GM12891 (cell line): ENCODE measurements at regions not wholly inside any gene's neighbourhood (a gene's known extent, or its start where the extent isn't known, plus 50 kb on each side); places are given as distances from the start of the nearest gene placed in this dataset.

Experiments
- DNase-seq: peaks from one replicate; pipeline ENCODE4 v3.0.0; 2011; ENCODE audit warnings: low spot score; ENCODE audit not compliant: insufficient read length
- FAIRE-seq: peaks from 2 replicates; lab custom pipeline; 2011; peaks lifted over from hg19 to GRCh38; lab: Jason Lieb, UNC
- PAX5 ChIP-seq: IDR thresholded peaks from 2 replicates; pipeline ENCODE4 v1.6.1; 2011; ENCODE audit warnings: low read length, moderate library complexity, mild to moderate bottlenecking; ENCODE audit not compliant: insufficient read depth, severe bottlenecking
- POLR2A ChIP-seq: IDR thresholded peaks from 2 replicates; pipeline ENCODE4 v1.6.1; 2011; ENCODE audit warnings: low read depth, low read length, control low read depth
- POLR2AphosphoS5 ChIP-seq: IDR thresholded peaks from 2 replicates; pipeline ENCODE4 v1.6.1; 2011; ENCODE audit warnings: low read depth, low read length, control low read depth
- POU2F2 ChIP-seq: IDR thresholded peaks from 2 replicates; pipeline ENCODE4 v1.6.1; 2011; ENCODE audit warnings: low read depth, mild to moderate bottlenecking, control low read depth, low read length, moderate library complexity
- SPI1 ChIP-seq: IDR thresholded peaks from 2 replicates; pipeline ENCODE4 v1.6.1; 2011; ENCODE audit warnings: low read depth, low read length, control low read depth
- TAF1 ChIP-seq: IDR thresholded peaks from 2 replicates; pipeline ENCODE4 v1.6.1; 2011; ENCODE audit warnings: low read depth, low read length, control low read depth

DNA sequence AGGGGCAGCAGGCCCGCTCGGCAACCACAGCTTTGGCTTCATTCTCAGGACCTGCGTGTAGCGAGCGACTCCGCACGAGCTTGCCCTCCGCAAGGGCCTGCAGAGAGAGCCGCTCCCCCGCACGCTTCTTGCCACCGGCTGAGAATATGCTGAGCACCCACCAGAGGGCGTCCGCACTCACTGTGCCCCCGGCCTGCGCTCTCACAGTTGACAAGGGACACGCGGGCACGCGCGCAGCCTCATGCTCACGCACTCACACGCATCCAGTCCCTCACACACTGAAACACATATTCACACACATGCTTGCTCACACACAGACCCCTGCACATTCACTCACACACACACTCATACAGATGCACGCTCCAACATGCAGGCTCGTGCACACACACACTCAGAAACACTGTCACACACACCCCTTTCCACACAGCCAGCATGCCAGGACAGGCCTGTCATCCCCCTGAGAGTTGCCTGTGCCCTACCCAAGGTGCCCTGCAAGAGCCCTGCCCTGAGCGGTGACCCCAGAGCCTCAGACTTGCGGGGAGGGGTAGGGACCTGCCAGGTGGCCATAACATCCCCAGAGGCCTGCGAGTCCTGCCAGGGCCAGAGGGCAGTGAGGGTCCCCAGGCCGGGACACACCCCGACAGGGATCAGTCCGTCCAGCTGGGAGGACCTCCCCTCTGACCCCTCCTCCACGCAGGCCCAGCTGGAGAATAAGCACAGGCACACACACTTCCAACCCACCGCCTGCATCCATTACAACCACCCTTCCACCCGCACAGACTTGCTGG, 174.1 kb downstream of the BMP7 start:
- peak; percentile 35 for FAIRE-seq
- peak; percentile 76 for DNase-seq
- TF ChIP-seq TAF1 = no peak
- no peak for TF ChIP-seq POU2F2
- no peak for TF ChIP-seq POLR2A
- no peak for TF ChIP-seq SPI1
- TF ChIP-seq POLR2AphosphoS5 = no peak
- no peak for TF ChIP-seq PAX5

DNA sequence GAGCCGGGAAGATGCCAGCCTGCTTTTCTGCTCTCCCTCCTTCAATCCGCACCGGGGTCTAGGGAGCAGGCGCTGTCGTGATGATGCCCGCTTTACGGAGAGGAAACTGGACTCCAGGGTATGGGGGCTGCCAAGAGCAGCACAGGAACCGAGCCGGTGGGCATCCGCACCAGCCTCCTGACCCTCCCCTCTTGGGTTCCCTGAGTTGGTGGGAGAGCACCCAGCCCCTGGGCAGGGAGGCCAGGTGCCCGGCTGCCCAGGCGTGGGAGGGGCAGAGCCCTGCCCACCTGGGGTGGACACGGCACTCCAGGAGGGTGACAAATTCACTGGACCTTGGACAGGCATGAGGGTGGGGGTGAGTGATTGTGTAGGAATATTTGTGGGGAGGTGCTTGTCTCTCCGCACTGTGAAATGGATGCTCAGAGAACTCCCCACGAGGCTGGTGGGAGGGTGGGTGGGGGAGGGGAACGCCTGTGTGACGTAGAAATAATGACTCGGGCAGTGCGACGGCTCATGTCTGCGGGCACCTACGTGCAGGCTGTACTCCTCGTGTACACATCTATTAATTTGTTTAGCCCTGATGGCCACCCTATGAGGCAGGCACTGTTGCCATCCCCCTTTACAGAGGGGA, 173.4 kb downstream of the BMP7 start:
- no peak for DNase-seq
- TF ChIP-seq POLR2AphosphoS5 (no peak), SPI1 (no peak), TAF1 (no peak)
- no peak for FAIRE-seq

DNA sequence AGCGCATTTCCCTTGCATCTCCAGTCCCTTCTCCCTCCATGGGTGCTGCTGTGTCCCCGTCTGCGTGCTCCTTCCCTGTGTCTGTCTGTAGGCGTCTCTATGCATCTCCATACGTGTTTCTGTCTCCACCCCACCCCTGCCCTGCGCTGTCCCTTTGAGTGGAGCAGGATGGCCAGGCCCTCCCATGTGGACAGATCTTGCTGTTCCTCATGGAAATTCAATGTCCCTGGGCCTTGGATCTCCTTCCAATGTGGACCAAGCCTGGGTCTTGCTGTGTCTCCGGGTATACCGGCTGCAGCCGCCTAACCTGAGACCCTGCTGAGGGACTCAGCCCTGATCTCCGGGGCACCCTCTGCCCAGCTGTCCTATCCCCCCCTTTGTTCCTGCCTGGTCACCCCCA, 172.7 kb downstream of the BMP7 start:
- FAIRE-seq = no peak
- no peak for TF ChIP-seq POU2F2
- TF ChIP-seq SPI1 = no peak
- TF ChIP-seq POLR2A = no peak
- no peak for TF ChIP-seq POLR2AphosphoS5
- TF ChIP-seq PAX5 = no peak
- no peak for TF ChIP-seq TAF1

DNA sequence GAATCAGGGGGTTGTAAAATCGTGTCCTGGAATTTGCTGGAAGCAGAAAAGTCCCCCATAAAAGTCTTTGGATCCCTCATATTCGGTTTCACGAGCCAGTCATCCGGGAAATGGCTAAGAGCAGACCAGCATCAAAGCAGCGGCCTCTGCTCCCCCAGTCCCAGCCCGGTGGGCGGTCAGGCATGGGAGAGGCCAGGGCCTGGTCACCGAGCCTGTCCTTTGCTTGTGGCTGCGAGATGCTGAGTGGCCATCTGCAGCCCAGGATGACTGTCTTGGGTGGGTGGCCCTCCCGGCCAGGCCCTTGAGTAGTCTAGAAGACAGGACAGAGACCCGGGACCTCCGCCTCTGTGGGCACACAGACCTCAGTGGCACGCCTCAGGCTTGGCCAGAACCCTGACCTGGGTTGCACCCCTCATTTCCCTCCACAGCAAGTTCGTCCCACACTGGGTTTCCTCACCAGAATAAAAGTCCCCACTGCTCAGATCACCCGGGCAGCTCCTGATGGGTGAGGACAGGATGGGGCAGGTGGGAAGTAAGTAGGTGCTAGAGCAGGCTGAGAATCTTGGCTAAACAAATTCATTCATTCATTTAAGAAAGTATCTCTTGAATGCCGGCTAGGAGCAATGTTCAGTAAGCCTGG, 172.1 kb downstream of the BMP7 start:
- FAIRE-seq (no peak), DNase-seq (no peak)
- TF ChIP-seq SPI1 = no peak
- no peak for TF ChIP-seq TAF1
- TF ChIP-seq POLR2A = no peak
- TF ChIP-seq PAX5 = no peak
- no peak for TF ChIP-seq POLR2AphosphoS5
- TF ChIP-seq POU2F2 = no peak

More for the DNA sequence above, 172.7 kb downstream of the BMP7 start:
- no peak for DNase-seq

DNA sequence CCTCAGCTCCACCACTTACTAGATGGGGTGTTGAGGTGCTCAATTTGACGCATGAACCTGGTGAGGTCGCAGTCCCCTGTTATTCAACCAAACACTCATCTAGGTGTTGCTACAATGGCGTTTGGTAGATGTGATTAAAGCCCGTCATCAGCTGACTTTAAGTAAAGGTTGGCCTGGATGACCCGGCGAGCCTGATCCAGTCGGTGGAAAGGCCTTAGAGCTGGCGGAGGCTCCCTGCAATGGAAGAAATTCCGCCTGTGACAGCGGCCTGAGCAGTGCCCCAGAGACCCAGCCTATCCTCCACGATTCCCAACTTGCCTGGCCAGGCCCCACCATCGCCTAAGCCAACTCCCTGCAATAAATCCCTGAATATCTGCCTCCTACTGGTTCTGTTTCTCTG, 171.4 kb downstream of the BMP7 start:
- DNase-seq (no peak), FAIRE-seq (no peak)
- TF ChIP-seq POLR2AphosphoS5 (no peak), SPI1 (no peak), PAX5 (no peak), POU2F2 (no peak), POLR2A (no peak), TAF1 (no peak)

DNA sequence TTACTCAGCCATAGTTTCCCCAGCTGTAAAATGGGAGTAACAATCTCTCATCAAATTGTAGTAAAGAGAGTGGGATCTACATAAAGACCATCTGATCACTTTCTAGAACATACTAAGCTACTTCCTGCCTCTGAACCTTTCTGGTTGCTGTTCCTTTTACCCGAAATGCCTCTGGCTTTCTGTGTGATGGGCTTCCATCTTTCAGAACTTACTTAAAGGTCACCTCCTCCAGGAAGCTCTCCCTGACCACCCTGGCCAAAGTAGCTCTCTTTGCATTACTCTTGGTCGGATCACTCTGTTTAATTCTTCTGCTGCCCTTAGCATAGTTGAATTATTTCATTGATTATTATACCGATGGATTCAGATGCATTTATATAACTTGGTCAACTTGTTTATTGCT, 171.0 kb downstream of the BMP7 start:
- FAIRE-seq (no peak), DNase-seq (no peak)
- TF ChIP-seq POU2F2 = no peak
- TF ChIP-seq TAF1 = no peak
- TF ChIP-seq PAX5 = no peak
- no peak for TF ChIP-seq SPI1
- TF ChIP-seq POLR2A = no peak
- TF ChIP-seq POLR2AphosphoS5 = no peak

DNA sequence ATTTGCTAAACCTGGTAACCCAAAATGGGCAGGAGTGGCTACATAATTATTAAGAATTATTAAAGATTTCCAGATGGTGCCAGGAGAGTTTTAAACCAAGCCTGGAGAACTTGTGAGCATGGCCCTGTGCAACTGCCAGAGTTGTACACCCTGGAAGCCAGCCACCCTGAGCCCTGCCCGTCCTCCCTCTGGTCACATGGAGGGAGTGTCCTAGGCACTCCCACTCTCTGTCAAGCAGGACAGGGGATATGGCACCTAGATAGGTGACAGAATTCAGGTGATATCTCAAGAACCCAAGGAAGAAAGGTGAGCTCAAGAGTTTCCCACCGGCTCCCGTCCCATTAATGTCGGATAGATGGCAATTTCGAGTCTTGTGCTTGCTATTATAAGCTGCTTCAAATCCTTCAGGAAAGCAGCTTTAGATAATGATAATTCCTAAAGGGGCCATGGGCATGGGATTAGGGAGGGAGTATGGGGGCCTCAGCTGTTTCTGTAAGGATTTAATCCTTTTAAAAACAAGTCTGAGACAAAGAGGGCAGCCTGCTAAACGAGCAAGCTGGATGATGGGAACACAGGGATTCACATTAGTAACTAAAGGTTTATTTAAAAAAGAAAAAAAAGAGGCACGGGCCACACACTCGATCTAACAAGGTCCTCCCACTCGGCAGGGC, 169.1 kb downstream of the BMP7 start:
- TF ChIP-seq PAX5 = no peak
- no peak for TF ChIP-seq POLR2AphosphoS5
- no peak for TF ChIP-seq POU2F2
- TF ChIP-seq POLR2A = no peak
- TF ChIP-seq SPI1 = no peak
- TF ChIP-seq TAF1 = no peak
- DNase-seq = no peak
- no peak for FAIRE-seq

DNA sequence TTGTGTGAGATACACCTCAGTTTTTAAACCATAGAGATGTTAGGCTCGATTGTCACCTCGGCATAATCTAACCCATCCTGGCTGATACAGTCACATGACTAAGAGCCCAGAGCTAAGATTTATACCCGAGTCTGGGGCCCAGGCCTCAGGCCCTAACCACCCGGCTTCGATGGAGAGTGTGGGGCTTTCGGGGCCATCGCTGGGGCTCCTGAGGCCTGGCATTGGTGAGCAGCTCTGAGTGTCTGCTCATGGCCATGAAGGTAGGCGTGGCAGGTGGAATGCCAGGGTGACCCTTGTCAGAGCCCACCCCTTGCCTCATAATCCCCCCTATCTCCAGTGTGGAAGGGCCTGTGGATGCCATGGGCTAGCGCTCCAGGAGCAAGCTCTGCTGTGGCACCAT, 164.3 kb downstream of the BMP7 start:
- no peak for DNase-seq
- TF ChIP-seq PAX5 (no peak), POLR2A (no peak), SPI1 (no peak), POLR2AphosphoS5 (no peak), TAF1 (no peak), POU2F2 (no peak)
- no peak for FAIRE-seq

DNA sequence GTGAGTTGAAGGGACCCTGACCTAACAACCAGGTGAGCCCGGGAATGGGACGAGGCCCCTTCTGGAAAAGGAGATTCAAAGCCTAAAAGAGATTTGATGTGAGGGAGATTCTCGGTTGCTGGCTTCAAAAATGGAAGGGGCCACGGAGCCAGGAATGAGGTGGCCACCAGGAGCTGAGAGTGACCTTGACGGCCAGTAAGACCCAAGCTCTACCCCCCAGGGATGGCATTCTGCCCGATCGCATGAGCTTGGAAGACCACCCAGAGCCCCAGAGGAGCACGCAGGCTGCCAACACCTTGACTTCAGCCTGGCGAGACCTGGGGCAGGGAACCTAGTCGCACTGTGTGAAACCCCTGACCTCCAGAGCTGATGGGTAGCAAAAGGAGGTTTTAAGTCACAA, 163.9 kb downstream of the BMP7 start:
- no peak for FAIRE-seq
- DNase-seq = no peak

More for the DNA sequence above, 163.9 kb downstream of the BMP7 start:
- TF ChIP-seq SPI1 (no peak), PAX5 (no peak), TAF1 (no peak)
